Spinal cord (tissue), 9 donors: ENCODE measurements at regions not wholly inside any gene's neighbourhood (a gene's known extent, or its start where the extent isn't known, plus 50 kb on each side); places are given as distances from the start of the nearest gene placed in this dataset.

Experiments
- DNase-seq, 6 donors: peaks; one replicate each; pipeline versions ENCODE4 v3.0.0 to v3.0.0-alpha.2; 2013 to 2015; ENCODE audit warnings: low spot score in 6 of 6, low read depth in 4 of 6
- H3K27ac ChIP-seq: one replicate; pipeline ENCODE4 v1.5.1; 2013; ENCODE audit warnings: low read depth, low read length, control low read depth
- H3K27me3 ChIP-seq: one replicate; pipeline ENCODE4 v1.6.1; 2013; ENCODE audit warnings: low read length; ENCODE audit not compliant: control insufficient read depth, insufficient read depth
- H3K36me3 ChIP-seq: one replicate; pipeline ENCODE4 v1.6.1; 2013; ENCODE audit warnings: low read length; ENCODE audit not compliant: control insufficient read depth, insufficient read depth
- H3K4me1 ChIP-seq: one replicate; pipeline ENCODE4 v1.6.1; 2013; ENCODE audit warnings: low read length; ENCODE audit not compliant: control insufficient read depth, insufficient read depth
- H3K4me3 ChIP-seq: one replicate; pipeline ENCODE4 v1.5.1; 2013; ENCODE audit warnings: low read depth, low read length, control low read depth
- H3K9me3 ChIP-seq: one replicate; pipeline ENCODE4 v1.6.1; 2013; ENCODE audit warnings: low read length; ENCODE audit not compliant: control insufficient read depth, insufficient read depth
- WGBS: methylation state at CpG from one replicate; pipeline ENCODE4 v1.1.5; 2013; ENCODE audit warnings: missing lambda C conversion rate; ENCODE audit not compliant: insufficient coverage; 5-methylcytosine and 5-hydroxymethylcytosine counted together
- donor health status: healthy.

DNA sequence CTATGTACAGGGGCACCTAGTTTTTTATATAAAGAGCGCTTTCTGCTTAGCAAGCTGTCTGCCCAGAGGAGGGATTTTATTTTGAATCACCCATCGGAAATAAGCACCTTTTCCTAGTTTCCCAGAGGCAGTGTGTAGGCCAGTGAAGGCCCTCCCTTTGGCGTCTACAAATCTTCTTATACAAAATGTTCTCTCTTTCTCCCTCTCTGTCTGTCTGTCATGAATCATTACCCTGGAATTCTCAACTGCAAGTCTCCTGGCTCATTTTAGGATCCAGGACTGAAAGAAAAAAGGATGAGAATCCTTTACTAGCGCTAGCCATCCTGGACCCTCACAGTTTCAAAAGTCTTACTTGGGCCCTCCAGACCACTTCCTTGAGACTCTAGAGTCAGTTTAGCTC is 728.1 kb downstream of the OTOL1 start:
- no CpG with 5 or more reads among the region's 4 CpGs for WGBS
- H3K4me3 ChIP-seq = no peak overlapping the region
- no peaks in the 10 kb centered on the region for H3K36me3 ChIP-seq
- no peak for DNase-seq
- H3K27me3 ChIP-seq = no peaks in the 10 kb centered on the region
- no peaks in the 10 kb centered on the region for H3K4me1 ChIP-seq
- no peak overlapping the region for H3K27ac ChIP-seq
- H3K9me3 ChIP-seq = no peaks in the 10 kb centered on the region

DNA sequence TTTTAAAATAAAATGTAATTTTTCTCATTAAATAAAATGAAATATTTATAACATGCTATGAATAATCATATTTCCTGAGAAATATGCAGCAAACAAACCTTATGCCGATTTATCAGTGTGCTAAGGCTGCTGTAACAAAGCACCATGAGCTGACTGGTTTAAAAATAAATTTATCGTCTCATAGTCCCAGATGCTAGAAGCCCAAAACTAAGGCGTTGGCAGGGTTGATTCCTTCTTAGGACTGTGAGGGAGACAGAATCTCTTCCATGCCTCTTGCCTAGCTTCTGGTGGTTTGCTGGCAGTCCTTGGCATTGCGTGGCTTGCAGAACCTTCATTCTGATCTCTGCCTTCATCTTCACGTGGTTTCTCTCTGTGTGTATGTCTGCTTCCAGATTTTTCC is 740.3 kb downstream of the OTOL1 start:
- Histone ChIP-seq H3K36me3 (no peaks in the 10 kb centered on the region), H3K27me3 (no peaks in the 10 kb centered on the region)
- WGBS = 100% methylated on average over 3 of the region's 5 CpGs

DNA sequence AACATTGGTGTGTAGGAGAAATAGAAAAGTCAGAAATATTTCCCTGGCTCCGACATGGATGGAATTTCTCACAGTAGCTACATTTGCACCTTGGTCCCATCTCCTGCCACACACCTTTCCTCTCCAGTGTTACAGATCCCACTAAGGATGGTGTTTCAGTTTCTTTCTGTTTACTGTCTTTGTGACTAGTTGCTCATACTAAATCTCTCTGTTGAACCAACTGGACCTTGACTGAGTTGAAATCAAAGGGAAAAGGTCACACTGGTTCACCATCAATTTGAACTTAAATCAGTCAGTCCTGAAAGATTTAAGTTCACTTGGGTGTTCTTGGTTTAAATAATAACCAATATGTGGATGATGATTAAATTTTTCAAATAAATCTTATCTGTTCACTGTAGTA is 754.2 kb downstream of the OTOL1 start:
- no peak overlapping the region for H3K27ac ChIP-seq
- whole genome bisulfite sequencing = no CpG with 5 or more reads among the region's 1 CpG
- no peaks in the 10 kb centered on the region for H3K36me3 ChIP-seq
- H3K27me3 ChIP-seq = no peaks in the 10 kb centered on the region
- H3K4me3 ChIP-seq = no peak overlapping the region
- H3K4me1 ChIP-seq = no peaks in the 10 kb centered on the region
- DNase-seq = no peak
- H3K9me3 ChIP-seq = no peaks in the 10 kb centered on the region

More for the DNA sequence above, 740.3 kb downstream of the OTOL1 start:
- Histone ChIP-seq H3K27ac (no peak overlapping the region), H3K9me3 (no peaks in the 10 kb centered on the region), H3K4me1 (no peaks in the 10 kb centered on the region), H3K4me3 (no peak overlapping the region)
- no peak for DNase-seq

DNA sequence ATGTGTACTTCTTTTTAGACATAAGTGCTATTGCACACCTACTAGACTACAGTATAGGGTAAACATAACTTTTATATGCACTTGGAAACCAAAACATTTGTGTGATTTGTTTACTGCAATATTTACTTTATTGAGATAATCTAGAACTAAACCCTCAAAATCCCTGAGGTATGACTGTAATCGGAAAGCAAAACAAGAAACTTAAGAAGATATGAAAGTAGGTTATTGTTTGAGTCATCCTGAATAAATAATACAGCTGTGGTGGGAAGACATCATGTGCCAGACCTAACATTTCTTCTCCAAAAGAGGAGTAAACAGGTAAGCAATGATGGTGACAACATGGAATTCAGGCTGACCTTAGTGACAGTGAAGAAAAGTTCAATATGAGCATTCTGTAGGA is 765.5 kb downstream of the OTOL1 start:
- Histone ChIP-seq H3K4me3 (no peak overlapping the region), H3K36me3 (no peaks in the 10 kb centered on the region), H3K27ac (no peak overlapping the region), H3K9me3 (no peaks in the 10 kb centered on the region), H3K27me3 (no peaks in the 10 kb centered on the region), H3K4me1 (no peaks in the 10 kb centered on the region)
- no peak for DNase-seq
- WGBS = no CpG with 5 or more reads among the region's 1 CpG

DNA sequence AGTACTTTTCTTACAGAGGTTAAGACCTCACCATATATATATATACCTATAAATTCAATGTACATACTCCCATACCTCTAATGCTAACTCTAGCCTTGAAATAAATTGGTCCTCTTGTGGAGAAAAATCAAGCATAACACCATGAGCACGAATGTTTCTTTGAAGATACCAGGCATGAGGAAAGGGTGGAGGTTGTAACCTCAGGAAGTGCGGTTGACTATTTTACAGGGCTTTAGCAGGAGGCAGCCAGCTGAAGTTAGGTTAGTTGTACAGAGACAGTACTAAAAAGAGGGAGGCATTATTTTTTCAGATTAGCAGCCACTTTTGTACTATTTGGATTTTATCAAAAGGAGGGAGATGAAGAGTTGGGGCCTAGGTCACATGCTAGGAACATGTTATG is 767.0 kb downstream of the OTOL1 start:
- H3K36me3 ChIP-seq = no peaks in the 10 kb centered on the region
- H3K4me3 ChIP-seq = no peak overlapping the region
- H3K27ac ChIP-seq = no peak overlapping the region
- peaks cover 2% of the 10 kb centered on the region for H3K9me3 ChIP-seq
- 86% methylated on average over 1 of the region's 2 CpGs for WGBS
- H3K27me3 ChIP-seq = no peaks in the 10 kb centered on the region
- no peak for DNase-seq
- H3K4me1 ChIP-seq = no peaks in the 10 kb centered on the region

DNA sequence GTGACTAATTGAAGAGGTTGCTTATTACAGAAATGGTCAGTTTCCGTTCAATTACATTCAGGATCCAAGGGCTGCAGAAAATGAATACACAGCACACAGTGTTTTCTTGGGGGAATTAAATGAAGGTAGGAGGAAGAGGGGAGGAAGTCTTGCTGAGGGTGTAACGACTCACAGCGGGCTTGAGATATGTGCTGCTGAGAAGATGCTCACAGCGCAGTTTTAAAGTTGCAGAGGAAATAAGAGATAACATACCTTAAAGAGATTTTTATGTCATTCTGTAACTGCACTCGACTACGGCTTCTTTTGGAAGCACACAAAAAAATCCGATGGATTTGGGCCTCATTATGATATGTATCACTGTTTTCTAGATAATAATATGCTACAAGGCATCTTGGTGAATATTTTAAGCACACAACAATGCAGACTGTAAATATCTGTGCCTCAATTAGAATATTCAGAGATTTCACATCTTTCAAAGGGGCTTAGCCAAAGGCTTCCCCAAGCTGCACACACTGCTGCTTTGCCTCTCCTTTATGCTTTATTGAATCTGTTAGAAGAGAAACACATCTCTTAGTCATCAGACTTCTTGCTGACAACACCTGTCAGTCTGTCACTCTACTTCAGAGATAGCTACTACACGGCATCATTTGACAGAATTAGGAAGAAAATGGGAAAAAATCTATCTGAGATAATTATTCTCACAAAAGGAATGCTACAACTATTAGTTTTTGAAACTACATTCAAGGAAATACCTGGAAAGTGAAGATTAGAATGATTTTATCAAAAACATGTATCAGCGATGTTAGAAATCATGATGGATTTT is 773.2 kb downstream of the OTOL1 start:
- Histone ChIP-seq H3K27ac (no peak overlapping the region), H3K4me3 (no peak overlapping the region), H3K9me3 (peaks cover 2% of the 10 kb centered on the region), H3K4me1 (no peaks in the 10 kb centered on the region), H3K36me3 (no peaks in the 10 kb centered on the region), H3K27me3 (no peaks in the 10 kb centered on the region)
- DNase-seq = peak in 2 of 6 donors; percentile 31 to 73
- WGBS = 20% methylated on average over 1 of the region's 9 CpGs

DNA sequence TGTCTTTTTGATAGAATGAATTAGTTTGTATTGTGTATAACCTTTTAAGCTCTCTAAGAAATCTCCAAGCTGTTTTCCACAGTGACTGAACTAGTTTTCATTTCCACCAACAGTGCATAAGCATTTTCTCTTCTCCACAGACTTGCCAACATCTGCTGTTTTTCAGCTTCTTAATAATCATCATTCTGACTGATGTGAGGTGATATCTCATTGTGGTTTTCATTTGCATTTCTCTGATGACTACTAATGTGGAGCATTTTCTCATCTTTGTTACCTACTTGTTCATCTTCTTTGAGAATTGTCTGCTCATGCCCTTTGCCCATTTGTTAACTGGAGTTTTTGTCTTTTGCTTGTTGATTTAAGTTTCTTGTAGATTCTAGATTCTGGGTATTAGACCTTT is 777.5 kb downstream of the OTOL1 start:
- no peak overlapping the region for H3K4me3 ChIP-seq
- no peaks in the 10 kb centered on the region for H3K4me1 ChIP-seq
- no peak for DNase-seq
- H3K27ac ChIP-seq = no peak overlapping the region
- no peaks in the 10 kb centered on the region for H3K36me3 ChIP-seq
- no peaks in the 10 kb centered on the region for H3K27me3 ChIP-seq
- no peaks in the 10 kb centered on the region for H3K9me3 ChIP-seq

DNA sequence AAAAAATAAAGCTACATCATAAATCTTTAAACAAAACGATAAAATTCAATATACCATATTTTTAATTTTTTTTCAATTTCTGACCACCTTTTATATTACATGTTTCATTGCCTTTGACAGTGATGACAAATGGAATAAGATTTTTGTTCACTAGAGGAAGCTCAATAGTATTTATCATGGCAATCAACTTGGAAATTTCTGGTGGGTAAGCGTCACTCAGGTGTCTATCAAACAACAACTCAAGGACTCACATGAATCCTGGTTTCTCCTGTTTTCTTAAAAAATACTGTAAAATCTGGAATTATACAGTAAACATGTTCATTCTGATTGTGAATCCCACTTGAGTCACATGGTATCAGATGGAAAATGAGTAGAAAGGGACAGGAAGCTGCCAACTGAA is 782.2 kb downstream of the OTOL1 start:
- no peak overlapping the region for H3K27ac ChIP-seq
- H3K4me1 ChIP-seq = no peaks in the 10 kb centered on the region
- H3K4me3 ChIP-seq = no peak overlapping the region
- WGBS = no CpG with 5 or more reads among the region's 2 CpGs
- H3K27me3 ChIP-seq = no peaks in the 10 kb centered on the region
- H3K36me3 ChIP-seq = no peaks in the 10 kb centered on the region
- no peak for DNase-seq
- peaks cover 5% of the 10 kb centered on the region for H3K9me3 ChIP-seq

DNA sequence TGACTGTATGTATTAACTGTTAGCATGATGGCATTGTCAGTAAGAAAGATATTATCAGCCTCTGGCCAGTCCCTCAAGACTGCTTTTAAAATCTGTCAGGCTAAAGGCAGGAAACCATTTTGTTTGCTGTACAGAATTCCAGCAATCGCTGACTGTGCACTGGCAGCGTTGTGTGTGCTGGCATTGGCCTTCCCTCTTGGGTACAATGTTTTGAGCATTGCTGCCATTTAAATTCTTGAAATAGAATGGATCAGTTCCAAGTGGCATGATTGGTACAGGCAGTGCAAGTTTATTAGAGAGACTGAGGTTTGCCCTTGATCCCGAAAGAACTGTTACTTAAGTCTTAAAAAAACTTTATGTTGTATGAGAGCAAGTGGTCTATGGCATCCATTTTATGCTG is 788.7 kb downstream of the OTOL1 start:
- Histone ChIP-seq H3K27me3 (no peaks in the 10 kb centered on the region), H3K36me3 (no peaks in the 10 kb centered on the region), H3K27ac (no peak overlapping the region), H3K4me3 (no peak overlapping the region), H3K4me1 (no peaks in the 10 kb centered on the region), H3K9me3 (peaks cover 2% of the 10 kb centered on the region)
- 62% methylated on average over 3 of the region's 3 CpGs for WGBS
- DNase-seq = peak in 2 of 6 donors; percentile 27 to 80

DNA sequence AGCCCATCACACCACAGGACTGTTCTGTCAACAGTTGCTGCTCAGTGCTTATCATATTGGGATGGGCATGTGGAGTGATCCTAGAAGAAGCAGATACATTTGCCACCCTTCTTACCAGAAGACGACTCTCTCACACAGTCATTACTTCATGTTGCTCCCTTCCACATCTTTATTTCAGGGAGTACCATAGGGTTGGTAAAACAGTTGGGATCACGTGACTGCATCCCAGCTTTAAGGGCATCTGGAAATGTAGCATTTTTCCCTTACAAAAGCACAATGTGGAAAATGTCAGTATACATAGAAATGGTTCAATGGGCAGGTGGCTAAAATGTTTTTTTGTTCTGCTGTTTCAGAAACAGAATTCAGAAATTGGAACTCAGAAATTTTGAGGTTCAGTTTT is 791.0 kb downstream of the OTOL1 start:
- no peaks in the 10 kb centered on the region for H3K4me1 ChIP-seq
- H3K9me3 ChIP-seq = no peaks in the 10 kb centered on the region
- no peak for DNase-seq
- no peak overlapping the region for H3K27ac ChIP-seq
- no peaks in the 10 kb centered on the region for H3K27me3 ChIP-seq
- no peaks in the 10 kb centered on the region for H3K36me3 ChIP-seq
- no peak overlapping the region for H3K4me3 ChIP-seq
- WGBS = no CpG with 5 or more reads among the region's 2 CpGs
